ENCODE measurements at regions not wholly inside any gene's neighbourhood (a gene's known extent, or its start where the extent isn't known, plus 50 kb on each side); places are given as distances from the start of the nearest gene placed in this dataset.

GRCh38 chr2:15880226-15881119 lies 59.9 kb upstream of the MYCN start:
- no peak for FAIRE-seq
- no peak for DNase-seq (ENCODE audit: low spot score)

- no peak for DNase-seq (ENCODE audit: low spot score)
- no peak for FAIRE-seq
Observed at GRCh38 chr2:15881120-15881433, 59.3 kb upstream of the MYCN start.

- no peak for DNase-seq (ENCODE audit: low spot score)
- FAIRE-seq = no peak
Observed at GRCh38 chr2:15881676-15882075, 58.7 kb upstream of the MYCN start.

GRCh38 chr2:15882761-15883497 lies 57.4 kb upstream of the MYCN start:
- DNase-seq (ENCODE audit: low spot score) (no peak), FAIRE-seq (no peak)

GRCh38 chr2:15883684-15884083 lies 56.7 kb upstream of the MYCN start:
- FAIRE-seq (no peak), DNase-seq (ENCODE audit: low spot score) (no peak)

DNA sequence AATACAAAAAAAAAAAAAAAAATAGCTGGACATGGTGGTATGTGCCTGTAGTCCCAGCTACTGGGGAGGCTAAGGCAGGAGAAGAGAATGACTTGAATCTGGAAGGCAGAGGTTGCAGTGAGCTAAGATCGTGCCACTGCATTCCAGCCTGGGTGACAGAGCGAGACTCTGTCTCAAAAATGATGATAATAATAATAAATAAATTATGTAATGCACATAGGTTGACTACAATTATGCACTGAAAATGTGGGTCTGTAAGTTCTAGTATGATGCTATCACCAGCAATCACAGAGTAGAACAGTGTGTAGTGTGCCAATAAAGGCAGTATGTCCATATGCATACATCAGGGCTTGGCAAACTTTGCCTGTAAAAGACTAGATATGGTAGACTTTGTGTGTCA lies 55.6 kb upstream of the MYCN start:
- FAIRE-seq (no peak), DNase-seq (ENCODE audit: low spot score) (no peak)

DNA sequence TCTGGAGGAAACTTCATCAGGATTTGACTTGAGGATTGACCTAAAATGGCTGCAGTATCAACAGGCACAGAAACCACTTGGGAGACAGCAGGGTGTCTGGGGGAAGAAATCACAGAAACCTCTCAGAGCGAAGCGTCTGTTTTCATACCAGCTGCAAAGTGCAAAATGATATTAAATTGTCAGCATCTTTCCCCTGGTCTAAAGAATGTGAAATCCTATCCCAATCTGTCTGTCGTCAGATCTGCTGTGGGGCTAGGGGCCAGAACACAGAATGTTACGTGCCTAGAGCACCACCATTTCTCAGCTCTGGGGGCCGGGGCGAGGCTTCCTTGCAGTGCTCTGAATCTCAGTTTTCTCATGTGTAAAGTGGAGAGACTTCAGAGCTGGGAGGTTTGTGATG lies 54.1 kb upstream of the MYCN start:
- no peak for FAIRE-seq
- DNase-seq (ENCODE audit: low spot score) = no peak

DNA sequence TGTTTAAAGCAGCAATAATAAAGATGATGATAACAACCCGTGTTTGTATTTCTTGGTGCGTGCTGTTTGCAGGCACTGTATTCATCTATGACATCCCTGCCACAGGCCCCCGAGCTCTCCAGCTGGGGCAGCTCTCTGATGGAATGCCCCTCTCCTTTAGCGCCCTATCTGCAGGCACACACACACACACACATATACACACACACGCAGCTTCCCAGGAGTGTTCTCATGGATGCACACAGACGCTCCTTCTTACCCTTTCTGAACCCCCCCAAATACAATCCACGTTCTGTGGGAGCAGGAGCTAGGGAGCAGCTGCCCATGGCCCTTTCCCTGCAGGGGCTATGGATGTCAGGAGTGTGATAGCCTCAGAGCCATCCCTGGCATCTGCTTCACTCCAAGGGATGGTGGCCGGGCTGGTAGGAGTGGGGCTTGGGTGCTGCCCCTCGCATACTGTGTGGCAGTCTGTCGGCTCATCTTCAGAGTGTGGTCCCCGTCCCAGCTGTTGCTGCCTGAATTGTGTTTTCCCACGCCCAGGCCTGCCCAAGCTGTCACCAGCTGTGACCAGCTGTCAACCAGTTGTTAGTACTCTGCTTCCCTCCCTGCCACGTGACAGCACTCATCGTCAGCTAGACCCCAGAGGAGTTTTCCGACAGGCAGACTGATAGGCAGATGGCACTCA lies 50.8 kb upstream of the MYCN start:
- DNase-seq (ENCODE audit: low spot score) (no peak), FAIRE-seq (no peak)

DNA sequence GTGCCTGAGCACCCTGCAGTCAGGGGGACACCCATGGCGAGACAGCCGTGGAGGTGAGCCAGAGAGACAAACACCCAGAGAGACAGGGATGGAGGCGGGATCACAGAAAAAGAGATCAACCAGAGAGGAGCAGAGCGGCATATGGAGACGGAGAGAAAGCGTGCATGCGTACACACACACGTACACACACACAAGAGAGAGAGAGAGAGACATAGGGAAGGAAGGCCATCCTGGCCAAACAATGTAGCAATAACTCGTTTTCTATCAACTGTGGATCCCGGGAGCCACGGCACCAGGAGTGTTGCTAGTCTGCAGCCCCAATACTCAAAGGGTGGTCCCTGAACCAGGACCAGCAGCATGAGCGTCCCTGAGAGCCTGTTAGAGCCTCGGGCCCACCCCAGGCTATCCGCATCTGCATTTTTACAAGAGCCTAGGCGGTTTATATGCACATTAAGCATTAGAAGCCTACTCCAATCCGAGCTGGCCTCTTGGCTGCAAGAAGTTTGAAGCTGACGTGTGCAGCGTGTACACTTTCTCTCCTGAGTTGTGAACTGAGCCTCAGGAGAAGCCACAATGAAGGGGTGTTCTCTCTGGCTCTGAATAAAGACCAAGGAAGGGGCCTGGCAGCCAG lies 50.1 kb upstream of the MYCN start:
- FAIRE-seq (no peak), DNase-seq (ENCODE audit: low spot score) (no peak)
